A549 (cell line): ENCODE measurements at regions not wholly inside any gene's neighbourhood (a gene's known extent, or its start where the extent isn't known, plus 50 kb on each side); places are given as distances from the start of the nearest gene placed in this dataset.

Source experiments
- MYC ChIP-seq: IDR thresholded peaks from 2 replicates; pipeline ENCODE4 v1.6.1; 2012; ENCODE audit warnings: mild to moderate bottlenecking, inconsistent platforms, low read length, improper control_type of control experiment, borderline replicate concordance
- NFE2L2 ChIP-seq: fragments of 150-350 bp; conservative IDR thresholded peaks from 2 replicates; pipeline ENCODE4 v1.6.1; 2014; ENCODE audit warnings: low read length
- NR3C1 ChIP-seq: fragments of >200 bp; sonication (Bioruptor Twin); formaldehyde crosslinking; IDR thresholded peaks from 3 replicates; pipeline ENCODE4 v1.6.1; 2017
- POLR2AphosphoS2 ChIP-seq: conservative IDR thresholded peaks from 2 replicates; pipeline ENCODE4 v1.6.1; 2012; ENCODE audit warnings: low read length, improper control_type of control experiment, inconsistent platforms
- RCOR1 ChIP-seq: fragments of 150-350 bp; IDR thresholded peaks from 2 replicates; pipeline ENCODE4 v1.6.1; 2014; ENCODE audit warnings: antibody characterized with exemption, low read length, low read depth
- TP53 ChIP-seq: fragments of 250-450 bp; sonication (Bioruptor Pico); IDR thresholded peaks from 2 replicates; pipeline ENCODE4 v1.5.0; 2021; ENCODE audit warnings: mild to moderate bottlenecking, moderate library complexity
- ZFP36 ChIP-seq: fragments of 450-650 bp; IDR thresholded peaks from 2 replicates; pipeline ENCODE4 v1.6.1; 2014; ENCODE audit warnings: borderline replicate concordance; ENCODE audit not compliant: partially characterized antibody
- TF ChIP-seq, protein P1 (sequence below): fragments of >200 bp; sonication (Bioruptor Twin); formaldehyde crosslinking; IDR thresholded peaks from 3 replicates; pipeline ENCODE4 v1.5.1; 2016
- TF ChIP-seq, protein P2 (sequence below): fragments of 450-650 bp; IDR thresholded peaks from 2 replicates; pipeline ENCODE4 v1.6.1; 2014; ENCODE audit warnings: antibody characterized with exemption

DNA sequence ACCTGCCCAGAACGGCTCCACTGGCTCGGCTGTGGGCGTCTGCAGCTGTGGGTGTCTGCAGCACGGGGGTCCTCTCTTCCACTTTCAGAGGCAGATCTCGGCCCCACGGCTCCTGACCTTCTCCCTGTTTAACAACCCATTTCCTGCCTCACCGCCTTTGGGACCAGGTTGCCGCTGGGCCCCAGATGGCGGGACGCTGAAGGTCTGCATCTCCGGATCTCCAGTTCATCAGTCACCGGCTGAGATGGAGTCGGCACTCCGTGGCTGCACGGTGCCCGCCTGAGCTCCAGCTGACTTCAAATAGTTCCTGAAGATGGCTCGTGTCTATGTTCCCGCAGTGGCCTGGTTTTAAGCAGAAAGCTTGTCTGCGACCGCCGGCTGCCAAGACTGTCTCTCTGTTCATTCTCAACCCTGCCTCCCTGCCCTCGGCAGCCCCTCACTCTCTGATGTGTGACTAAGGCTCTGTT is 475.9 kb downstream of the BRD1 start:
- no peak for TF ChIP-seq RCOR1
- no peak for TF ChIP-seq TP53 (CRISPR knock-in tag)
- TF ChIP-seq, protein P1, sequence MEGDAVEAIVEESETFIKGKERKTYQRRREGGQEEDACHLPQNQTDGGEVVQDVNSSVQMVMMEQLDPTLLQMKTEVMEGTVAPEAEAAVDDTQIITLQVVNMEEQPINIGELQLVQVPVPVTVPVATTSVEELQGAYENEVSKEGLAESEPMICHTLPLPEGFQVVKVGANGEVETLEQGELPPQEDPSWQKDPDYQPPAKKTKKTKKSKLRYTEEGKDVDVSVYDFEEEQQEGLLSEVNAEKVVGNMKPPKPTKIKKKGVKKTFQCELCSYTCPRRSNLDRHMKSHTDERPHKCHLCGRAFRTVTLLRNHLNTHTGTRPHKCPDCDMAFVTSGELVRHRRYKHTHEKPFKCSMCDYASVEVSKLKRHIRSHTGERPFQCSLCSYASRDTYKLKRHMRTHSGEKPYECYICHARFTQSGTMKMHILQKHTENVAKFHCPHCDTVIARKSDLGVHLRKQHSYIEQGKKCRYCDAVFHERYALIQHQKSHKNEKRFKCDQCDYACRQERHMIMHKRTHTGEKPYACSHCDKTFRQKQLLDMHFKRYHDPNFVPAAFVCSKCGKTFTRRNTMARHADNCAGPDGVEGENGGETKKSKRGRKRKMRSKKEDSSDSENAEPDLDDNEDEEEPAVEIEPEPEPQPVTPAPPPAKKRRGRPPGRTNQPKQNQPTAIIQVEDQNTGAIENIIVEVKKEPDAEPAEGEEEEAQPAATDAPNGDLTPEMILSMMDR = no peak
- TF ChIP-seq MYC = no peak
- TF ChIP-seq, protein P2, sequence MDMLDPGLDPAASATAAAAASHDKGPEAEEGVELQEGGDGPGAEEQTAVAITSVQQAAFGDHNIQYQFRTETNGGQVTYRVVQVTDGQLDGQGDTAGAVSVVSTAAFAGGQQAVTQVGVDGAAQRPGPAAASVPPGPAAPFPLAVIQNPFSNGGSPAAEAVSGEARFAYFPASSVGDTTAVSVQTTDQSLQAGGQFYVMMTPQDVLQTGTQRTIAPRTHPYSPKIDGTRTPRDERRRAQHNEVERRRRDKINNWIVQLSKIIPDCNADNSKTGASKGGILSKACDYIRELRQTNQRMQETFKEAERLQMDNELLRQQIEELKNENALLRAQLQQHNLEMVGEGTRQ = no peak
- no peak for TF ChIP-seq NFE2L2
- no peak for TF ChIP-seq NR3C1
- TF ChIP-seq POLR2AphosphoS2 = no peak
- TF ChIP-seq ZFP36 = no peak
